B cell (primary cell): ENCODE measurements at regions not wholly inside any gene's neighbourhood (a gene's known extent, or its start where the extent isn't known, plus 50 kb on each side); places are given as distances from the start of the nearest gene placed in this dataset.
"Not testable (repeated sequence)": the region's sequence is repeated elsewhere in the genome, so short reads cannot be mapped to it uniquely, and the experiment has no call there.

Experiments used
- EZH2 ChIP-seq: IDR thresholded peaks from 2 replicates; pipeline ENCODE4 v1.6.1; 2012; ENCODE audit warnings: borderline replicate concordance, low read depth, mild to moderate bottlenecking, moderate library complexity, low read length; ENCODE audit not compliant: insufficient read depth, poor library complexity, severe bottlenecking
- TF ChIP-seq, protein P1 (sequence below): fragments of 200-600 bp; IDR thresholded peaks from one replicate; pipeline ENCODE4 v1.8.0; 2022; ENCODE audit warnings: antibody characterized with exemption, mild to moderate bottlenecking

DNA sequence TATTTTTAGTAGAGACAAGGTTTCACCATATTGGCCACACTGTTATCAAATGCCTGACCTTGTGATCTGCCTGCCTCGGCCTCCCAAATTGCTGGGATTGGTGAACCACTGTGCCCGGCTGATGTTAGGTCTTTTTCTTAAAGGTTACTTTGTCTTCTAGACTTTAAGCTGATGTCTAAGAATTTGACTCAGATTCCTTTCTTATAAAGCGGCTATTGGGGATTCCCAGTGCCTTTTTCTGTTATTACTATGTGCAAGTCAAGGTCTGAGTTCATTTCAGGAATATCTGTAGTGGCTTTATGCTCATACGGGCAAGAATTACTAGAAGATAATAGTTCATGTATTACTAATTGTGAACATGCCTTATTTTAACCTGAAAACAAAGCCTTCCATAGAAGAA lies 102.8 kb downstream of the LAT start:
- TF ChIP-seq, protein P1, sequence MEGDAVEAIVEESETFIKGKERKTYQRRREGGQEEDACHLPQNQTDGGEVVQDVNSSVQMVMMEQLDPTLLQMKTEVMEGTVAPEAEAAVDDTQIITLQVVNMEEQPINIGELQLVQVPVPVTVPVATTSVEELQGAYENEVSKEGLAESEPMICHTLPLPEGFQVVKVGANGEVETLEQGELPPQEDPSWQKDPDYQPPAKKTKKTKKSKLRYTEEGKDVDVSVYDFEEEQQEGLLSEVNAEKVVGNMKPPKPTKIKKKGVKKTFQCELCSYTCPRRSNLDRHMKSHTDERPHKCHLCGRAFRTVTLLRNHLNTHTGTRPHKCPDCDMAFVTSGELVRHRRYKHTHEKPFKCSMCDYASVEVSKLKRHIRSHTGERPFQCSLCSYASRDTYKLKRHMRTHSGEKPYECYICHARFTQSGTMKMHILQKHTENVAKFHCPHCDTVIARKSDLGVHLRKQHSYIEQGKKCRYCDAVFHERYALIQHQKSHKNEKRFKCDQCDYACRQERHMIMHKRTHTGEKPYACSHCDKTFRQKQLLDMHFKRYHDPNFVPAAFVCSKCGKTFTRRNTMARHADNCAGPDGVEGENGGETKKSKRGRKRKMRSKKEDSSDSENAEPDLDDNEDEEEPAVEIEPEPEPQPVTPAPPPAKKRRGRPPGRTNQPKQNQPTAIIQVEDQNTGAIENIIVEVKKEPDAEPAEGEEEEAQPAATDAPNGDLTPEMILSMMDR = not testable (repeated sequence)
- TF ChIP-seq EZH2 = not testable (repeated sequence)
